DMS114 treated with DMSO at 0.1 percent for 48 hours (cell line): ENCODE measurements at regions not wholly inside any gene's neighbourhood (a gene's known extent, or its start where the extent isn't known, plus 50 kb on each side); places are given as distances from the start of the nearest gene placed in this dataset.

Experiments
- DNase-seq: peaks from one replicate; lab custom pipeline; 2025; ENCODE audit not compliant: unreplicated experiment; lab: John Stamatoyannopoulos, UW

DNA sequence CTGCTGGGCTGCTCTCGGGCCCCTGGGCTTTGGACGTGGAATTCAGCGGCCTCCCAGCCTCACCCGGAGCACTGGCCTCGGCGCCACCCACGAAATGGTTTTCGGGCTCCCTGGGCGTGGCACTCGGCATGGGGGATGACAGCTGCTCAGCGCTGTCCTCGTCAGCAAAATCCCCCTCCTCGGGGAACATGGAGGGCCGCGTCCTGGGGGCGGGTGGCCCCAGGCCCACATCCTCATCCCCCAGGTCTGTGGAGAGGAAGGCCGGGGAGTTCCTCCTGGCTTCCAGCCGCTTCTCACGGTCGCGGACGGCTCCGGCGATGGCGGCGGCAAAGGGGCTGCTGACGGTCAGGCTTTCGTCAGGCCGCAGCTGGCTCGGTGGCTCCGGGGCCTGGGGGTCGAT is 88.4 kb downstream of the CTTN start:
- no peak for DNase-seq

DNA sequence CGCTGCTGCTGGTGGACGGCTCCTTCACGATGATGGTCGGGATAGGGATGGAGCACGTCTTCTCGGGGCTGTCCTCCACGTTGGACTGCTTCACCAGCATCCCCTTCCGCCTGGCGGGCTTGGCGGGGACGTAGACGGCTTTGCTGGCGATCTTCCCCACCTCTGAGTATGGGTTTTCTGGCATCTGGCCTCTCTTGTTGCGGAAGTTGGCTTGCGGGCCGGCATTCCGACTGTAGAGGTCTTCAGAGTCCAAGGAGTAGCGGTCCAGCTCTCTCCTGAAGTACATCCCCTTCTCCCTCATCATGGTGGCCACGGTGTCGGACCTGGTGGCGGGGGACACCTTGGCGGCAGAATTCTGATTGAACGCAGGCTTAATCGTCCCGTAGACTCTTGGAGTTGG is 88.8 kb downstream of the CTTN start:
- DNase-seq, result no peak

DNA sequence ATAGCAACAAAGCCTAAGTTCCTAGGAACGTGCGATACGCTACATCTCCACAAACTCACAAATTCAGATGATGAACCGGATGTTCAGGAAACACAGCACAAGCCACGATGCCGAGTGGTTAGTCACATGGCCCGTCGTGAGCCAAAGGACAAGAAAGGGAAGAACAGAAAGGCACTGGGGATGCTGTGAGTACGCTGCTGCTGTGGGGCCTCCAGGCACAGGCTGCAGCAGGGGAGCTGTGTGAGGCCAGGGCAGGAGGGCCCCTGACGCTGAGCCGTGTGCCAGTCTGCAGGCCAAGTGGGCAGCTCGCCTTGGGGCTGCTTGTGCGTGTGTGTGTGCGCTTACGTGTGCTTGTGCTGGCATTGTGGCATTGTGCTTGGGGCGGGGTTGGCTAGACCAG is 89.4 kb downstream of the CTTN start:
- DNase-seq, result no peak

DNA sequence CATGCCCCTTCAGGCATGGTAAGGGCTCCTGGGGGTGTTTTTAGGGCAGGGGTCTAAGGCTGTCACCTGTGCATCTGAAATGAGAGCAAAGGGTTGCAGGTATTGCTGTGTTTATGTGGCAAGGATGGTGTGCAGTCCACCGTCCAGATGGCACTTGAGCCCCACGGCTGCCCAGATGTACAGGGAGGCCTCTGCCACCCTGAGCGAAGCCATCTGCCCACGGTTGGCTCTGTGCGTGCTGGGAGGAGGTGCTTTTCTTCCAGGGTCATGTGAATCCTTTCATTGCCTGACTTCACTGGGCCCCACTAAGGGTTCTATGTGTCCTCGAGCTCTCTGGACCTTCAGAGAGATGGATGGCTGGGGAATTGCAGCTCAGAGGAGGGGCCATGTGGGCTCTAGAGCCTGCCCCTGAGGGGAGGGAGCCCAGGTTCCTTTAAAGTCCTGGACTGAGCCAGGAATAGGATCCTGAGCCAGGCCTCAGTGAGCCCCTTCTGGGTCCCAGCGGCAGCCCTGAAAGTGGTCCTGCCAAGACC is 89.9 kb downstream of the CTTN start:
- no peak for DNase-seq

DNA sequence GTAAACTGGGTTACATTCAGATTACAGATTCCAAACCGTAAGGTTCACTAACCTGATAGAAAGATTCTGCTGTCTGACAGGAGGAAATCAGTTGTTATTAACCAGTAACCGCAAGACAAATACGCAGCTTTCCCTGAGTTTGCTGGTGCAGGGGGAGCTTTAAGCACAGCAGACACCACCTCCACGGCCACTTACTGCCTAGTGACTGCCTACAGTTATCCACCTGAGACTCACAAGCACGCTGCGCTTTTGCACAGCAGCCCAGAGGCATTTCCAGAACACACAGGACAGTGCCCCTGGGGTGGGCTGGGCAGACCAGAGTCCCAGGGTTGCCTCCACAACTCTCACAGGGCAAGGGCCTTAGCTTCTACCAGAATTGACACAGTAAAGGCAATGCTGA is 90.9 kb downstream of the CTTN start:
- DNase-seq, result no peak

DNA sequence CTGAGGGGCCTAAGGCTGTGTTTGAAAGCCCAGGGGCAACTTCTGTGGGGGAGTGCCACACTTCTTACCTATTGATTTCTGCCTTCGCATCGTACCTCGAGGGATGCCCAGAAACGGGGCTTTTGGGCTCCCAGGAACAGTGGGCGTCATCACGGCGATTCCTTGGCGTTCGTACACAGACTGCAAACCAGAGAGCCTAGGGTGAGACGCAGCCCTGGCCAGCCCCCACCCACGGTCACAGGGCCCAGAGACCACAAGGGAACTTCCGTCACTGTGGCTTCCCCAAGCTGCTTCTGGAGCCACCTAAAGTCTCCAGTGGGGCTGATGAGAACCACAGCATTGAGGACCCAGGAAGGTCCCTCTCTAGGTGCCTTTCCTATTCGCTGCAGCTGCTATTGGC is 91.9 kb downstream of the CTTN start:
- no peak for DNase-seq

DNA sequence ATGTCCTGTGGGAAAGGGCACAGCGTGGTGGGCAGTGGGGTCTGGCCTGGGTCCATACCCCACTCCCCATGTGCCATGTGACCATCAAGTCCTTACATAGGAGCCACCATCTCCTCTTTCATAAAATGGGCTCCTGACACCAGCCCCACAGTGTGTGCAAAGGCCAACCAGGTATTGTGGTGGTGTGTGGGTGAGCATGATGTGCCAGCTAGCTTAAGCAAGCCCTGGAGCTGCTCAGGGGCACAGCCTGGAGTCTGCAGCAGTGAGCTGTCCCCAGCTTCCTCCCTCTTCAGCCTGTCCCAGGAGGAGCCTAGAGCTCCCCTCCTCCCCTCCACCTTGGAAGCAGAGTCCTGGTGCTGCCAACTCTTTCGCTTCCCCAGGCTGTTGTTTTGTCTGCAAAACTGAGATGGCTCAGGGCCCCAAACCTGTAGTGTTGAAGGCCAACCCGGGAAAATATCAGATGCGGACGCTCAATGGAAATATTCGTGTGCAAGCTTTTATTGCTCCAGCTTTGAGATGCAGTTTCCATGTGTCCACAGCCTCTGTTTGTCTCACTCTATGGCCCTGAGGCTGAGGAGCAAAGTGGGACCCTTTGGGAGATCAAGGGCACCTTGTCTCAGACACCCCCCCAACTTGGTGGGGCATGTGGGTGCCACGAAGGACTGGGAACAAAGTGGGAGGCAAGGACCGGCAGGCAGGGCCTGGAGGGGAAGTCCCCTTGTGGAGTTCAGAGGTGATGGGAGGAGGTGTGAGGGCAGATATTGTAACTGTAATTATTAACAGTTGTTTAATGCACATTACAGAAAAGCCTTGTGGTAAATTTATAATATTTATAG is 92.6 kb downstream of the CTTN start:
- no peak for DNase-seq

DNA sequence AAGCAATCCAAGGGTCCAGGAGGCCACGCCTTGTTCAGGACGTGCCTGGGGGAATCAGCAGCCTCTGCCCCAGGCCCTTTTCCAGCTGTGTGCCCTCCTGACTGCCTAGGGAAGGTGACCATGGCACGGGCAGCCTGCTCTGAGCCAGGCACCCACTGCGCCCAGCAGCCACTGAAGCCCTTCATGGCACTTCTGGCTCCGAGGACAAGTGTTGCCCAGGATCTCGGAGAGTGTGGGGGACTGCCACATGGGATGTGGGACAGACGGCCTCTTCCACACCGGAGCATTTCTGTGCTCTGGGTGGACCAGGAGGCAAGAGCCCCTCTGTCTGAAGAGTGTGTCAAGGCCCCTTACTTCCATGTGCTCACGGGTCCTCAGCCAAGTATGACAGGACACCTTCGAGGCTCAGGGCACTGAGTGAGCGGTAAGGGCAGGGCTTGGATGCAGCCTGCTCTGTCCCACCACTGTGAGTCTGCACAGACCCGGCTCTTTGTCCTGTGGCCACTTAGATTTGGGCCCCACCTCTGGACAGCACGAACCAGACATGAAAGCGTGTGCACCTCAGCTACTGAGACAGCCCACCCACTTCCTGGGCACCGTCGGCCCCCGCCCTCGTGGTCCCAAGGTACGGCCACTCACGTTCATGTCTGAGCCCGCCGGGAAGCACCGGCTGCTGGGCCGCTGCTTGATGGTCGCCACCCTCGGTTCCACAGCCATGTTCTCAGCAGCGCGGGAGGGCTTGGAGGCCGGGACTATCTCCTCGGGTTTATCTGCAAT is 93.6 kb downstream of the CTTN start:
- DNase-seq, result no peak

DNA sequence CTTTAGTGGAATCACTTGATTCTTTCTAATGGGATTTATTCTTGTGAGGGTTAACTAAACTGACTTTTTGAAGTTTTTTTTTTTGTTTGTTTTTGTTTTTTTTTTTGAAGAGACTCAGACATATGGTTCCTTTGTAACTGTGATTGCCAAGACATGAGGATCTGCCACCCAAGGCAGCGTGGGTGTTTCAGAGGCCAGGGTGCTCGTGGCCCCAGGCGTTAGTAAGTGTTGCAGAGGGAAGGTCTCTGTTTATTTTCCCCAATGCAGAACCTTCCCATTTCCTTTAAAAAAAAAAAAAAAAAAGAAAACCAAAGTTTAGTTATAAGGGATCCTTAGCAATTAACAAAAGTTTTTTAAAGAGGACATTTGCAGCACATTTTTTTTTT is 94.8 kb downstream of the CTTN start:
- DNase-seq, result no peak

DNA sequence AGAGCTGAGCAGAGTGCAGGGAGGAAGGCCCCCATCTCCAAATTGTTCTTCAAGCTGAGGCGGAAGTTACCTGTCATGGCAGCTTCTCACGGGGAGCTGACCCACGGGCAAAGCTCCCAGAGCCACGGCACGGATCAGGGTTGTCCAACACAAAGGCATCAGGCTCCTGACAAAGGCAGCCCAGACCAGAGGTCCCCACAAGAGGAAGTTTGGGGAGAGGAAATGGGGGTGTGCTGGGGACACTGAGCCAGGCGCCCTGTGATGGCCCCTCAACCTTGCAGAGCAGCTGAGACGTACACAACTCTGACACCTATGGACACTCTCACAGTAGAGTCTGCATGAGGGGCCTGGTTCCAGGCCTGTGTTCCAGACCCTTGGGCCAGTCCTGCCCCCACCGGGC is 95.6 kb downstream of the CTTN start:
- no peak for DNase-seq

DNA sequence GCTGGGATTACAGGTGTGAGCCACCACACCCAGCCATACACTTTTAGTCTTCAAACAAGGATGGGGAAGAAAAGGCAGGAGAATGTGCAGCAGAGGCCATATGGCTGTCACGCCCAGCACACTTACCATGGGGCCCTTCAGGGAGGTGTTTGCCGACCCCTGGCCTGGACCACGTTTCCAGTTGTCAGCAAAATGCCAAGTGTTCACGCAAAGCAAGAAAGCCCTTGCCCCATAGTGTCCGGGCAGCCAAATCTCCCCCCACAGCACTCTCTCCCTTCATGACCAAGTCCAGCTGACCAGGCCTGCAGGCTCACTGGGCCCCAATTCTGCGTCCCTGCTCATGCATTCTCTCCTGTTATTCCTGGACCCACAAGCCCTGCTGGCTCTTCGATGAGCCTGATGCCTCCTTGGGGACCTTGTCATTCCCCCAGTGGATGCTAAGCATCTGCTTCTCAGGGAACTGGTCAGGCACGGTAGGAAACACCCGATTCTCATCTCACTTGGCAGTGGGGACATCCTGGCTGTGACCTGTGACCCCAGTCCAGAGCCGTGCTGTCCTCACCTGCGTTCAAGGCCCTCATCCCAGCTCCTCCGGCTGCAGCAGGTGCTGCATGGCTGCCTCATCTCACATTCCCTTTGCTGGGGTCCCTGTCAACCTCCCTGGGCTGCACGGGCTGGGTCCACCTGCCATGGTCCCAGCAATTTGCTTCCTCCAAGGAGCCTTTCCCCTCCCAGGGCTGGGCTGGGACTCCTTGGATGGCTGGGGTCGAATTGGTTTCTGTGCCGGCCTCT is 96.4 kb downstream of the CTTN start:
- no peak for DNase-seq

DNA sequence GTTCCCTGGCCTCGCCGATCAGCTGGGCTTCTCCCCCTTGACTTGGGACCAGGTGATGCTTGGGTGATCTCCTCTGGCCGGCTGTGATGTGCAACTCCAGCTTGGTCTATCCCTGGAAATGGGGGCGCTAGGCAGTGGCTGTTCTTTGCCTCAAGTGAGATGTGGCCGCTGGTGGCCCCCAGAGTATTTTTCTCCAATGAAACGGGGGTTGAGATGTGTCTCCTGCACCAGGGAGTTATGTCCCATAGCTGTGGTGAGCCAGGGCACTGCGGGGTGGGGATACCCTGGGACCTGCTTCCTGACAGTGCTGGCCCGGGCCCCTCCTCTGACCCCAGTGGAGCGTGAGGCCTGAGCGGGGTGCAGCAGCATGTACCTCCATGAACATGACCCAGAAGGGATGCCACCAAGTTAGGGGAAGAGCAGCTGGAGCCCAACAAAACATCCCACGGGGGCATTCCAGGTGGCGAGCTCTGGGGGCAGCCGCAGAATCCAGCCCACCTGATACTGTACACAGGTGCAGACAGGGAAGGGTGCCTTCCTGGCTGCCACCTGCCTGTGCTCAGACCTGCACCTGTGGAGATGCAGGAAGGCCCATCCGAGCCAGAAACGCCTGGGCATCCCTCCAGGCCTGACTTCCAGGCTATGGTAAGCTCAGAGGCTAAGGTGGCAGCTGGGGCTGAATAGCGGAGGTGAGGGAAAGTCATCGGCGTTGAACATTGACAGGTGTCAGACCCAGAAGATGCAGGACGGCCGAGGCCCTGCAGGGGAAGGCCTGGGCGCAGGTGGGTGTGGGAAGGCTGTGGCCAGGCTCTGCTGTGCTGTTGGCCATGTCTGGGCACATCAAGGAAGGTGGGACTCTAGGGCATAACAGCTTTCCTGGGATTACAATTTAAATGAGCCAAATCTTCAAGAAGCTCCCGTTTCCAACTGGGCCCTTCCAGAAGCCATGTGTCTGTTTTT is 97.3 kb downstream of the CTTN start:
- DNase-seq, result no peak

DNA sequence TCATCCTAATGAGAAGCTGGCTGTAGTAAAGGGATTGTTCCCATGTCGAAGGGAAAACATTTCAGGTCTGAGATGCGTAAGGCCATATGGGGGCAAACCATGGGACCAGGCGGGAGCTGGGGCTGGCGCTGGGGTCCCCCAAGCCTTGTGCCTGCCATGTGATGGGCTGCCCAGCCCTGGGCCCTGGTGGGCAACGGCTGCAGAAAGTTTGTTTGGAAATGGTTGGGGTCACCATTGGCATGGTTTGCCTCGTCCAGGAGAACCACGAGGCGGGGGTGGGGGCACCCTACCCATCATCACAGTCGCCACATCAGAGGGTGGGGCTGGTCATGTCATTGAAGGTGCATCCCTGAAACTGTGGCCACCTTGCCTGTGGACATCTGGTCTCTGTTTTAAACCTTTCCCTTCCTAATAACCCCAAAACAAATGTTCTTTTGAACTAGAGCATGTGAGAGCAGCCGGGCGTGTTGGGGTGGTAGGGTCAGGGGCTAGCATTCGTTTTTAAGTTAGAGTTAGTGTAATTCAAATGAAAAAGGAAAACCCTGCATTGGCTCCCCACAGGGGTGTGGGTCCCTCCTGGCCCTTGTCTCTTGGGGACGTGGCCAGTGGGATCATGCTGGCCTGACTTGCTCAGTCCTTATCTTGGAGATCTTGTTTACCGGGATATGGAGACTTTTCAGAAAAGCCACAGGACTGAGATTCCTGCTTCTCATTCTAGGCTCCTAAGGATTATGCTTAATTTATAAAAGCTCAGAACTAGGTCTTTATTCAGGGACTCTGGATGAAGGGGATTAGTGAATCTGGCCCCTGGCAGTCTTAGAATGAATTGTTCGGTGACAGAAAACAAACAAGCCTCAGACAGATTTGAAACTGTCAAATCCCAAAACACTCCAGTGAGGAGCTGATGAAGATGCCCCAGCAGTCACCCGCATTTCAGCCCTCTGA is 98.5 kb downstream of the CTTN start:
- DNase-seq, result no peak

DNA sequence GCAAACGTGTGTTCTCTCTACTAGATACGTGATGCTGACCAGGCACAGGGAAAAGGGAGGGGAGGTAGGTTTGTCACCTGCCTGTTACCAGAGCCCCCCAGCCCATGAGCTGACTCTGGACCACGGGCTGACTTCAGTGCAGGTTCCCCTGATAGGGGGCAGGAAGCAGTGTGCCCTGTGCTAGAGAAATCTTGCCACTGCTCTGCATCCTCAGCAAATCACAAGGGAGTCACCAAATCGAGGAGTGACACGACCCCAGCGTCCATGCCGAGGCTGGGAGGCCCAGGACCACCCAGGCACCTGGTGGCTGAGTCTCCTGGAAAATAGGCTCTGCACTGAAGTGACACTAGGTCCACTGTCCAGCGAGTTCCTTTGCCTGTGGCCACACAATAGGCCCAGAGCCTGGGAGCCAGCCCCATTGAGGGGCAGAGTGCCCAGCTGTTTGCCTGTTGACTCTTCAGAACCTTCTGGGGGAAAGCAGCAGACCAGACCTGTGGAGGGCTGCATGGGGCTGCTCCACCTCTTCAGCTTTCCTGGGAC is 99.3 kb downstream of the CTTN start:
- DNase-seq, result no peak

DNA sequence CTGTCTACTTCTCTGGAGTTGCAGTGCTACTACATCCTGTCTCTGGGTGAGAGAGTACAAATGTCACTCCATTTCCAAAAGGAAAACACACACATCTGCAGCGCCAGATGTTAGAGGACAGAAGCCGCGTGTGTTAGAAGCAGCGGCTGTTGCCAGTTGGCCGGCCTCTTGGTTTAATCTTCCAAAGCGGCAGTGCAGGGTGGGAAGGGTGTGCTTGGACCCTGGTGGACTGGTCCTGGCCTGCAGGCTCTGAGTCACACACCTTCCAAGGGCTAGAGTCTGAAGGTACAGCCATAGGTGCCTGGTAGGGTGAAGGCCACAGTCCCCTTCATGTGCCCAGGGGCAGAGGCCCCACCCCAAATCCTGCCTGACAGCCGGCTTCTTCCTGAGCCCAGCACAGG is 99.8 kb downstream of the CTTN start:
- no peak for DNase-seq

DNA sequence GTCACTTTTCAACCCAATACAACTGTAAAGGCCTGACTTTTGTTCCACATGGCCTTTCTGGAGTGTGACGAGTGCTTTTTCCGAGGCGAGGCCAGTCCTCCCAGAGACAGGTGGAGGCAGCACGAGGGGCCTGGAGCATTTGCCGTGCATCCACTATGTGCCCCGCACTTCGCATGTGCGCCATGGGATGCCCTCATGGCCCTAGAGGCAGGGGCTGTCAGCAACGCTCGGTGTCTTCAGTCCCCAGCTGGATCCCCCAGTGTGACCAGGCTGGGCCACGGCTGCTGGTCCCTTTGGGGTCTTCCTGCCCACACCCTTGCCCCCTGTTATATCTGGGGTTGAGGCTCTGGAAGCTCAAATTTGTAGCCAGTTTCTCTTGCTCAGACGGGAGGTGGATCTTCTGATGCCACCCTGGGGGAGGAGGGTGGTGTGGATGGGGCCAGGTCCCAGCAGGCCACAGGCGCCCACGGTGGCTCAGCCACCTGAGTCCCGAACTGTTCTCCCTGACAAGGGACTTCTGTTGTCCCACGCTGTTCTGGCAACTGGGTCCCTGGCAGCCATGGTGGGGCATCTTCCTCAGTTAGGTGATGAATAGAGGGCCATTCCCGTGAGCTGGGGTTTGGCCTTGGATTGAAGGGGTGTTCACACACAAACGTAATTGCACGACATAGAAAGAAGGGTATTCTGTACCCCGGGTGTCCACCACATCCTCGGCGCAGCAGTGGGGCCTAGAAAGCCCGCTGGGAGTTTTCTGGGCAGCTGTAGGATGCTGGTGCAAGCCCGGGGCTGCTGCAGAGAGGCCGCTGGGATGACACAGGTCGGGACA is 100.9 kb downstream of the CTTN start:
- DNase-seq, result no peak

DNA sequence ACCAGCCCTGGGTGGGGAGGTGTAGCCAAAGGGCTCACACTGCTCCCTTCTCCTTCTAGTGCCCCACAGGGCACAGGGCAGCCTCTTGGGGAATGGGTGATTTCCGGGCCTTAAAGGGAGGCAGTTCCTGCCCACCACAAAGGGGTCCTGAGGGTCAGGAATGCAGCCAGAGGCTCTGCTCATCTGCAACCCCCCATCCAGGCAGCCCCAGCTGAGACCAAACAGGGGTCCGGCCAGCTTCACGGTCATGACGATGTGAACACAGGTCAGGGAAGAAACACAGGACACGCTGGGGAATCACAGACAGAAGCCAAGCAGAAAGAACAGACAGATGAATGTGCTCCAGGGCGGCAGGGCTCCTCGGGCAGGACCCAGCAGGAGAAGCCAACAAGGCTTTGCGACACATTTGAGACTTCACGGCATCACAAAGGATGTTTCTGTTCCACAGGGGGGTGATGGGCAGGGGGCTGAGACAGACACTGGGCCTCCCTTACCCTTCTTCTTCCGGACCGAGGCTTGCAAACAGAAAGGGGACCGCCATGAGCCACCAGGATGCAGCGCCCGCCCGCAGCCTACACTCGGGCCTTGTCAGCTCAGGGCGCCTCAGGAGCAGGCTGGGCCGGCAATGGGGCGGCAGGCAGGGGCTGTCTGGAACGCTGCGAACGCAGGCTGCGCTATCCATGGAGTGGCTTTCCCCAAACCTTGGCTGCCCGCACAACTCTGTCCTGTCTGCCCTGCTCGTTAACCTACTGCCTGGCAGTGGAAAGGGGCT is 101.9 kb downstream of the CTTN start:
- DNase-seq, result no peak
